Keratinocyte (primary cell): ENCODE measurements at regions not wholly inside any gene's neighbourhood (a gene's known extent, or its start where the extent isn't known, plus 50 kb on each side); places are given as distances from the start of the nearest gene placed in this dataset.

Experiments
- DNase-seq: peaks from one replicate; pipeline ENCODE4 v3.0.0-alpha.2; 2011; ENCODE audit warnings: low read depth, missing footprints, low spot score
- FAIRE-seq: peaks from 2 replicates; lab custom pipeline; 2011; peaks lifted over from hg19 to GRCh38; lab: Jason Lieb, UNC
- H2AFZ ChIP-seq: 2 replicates; pipeline ENCODE4 v1.6.0; 2012; ENCODE audit warnings: low read length, control low read depth, inconsistent platforms; ENCODE audit not compliant: control insufficient read depth
- H3K27ac ChIP-seq: 2 replicates; pipeline ENCODE4 v1.5.1; 2011; ENCODE audit warnings: low read length; ENCODE audit not compliant: control insufficient read depth, insufficient read depth
- H3K27me3 ChIP-seq: 3 replicates; pipeline ENCODE4 v1.6.0; 2011; ENCODE audit warnings: low read length; ENCODE audit not compliant: control insufficient read depth, insufficient read depth; ENCODE audit errors: extremely low read depth
- H3K36me3 ChIP-seq, 2 experiments: 2 replicates in 1 of 2; 3 replicates in 1 of 2; pipeline ENCODE4 v1.5.1; 2011; ENCODE audit warnings: low read length in 2 of 2, mild to moderate bottlenecking in 1 of 2; ENCODE audit not compliant: control insufficient read depth in 2 of 2, insufficient read depth in 2 of 2; ENCODE audit errors: extremely low read depth in 1 of 2
- H3K4me1 ChIP-seq: 3 replicates; pipeline ENCODE4 v1.5.1; 2011; ENCODE audit warnings: low read length; ENCODE audit not compliant: control insufficient read depth, insufficient read depth; ENCODE audit errors: extremely low read depth
- H3K4me2 ChIP-seq: 3 replicates; pipeline ENCODE4 v1.6.0; 2011; ENCODE audit warnings: low read depth, low read length; ENCODE audit not compliant: control insufficient read depth, insufficient read depth; ENCODE audit errors: extremely low read depth
- H3K4me3 ChIP-seq, 3 experiments: fragments of 200-600 bp in 1 of 3; sonication (generic) in 1 of 3; 2 replicates in 2 of 3; 3 replicates in 1 of 3; pipeline ENCODE4 v1.5.1; 2011 to 2016; ENCODE audit warnings: low read length in 3 of 3, mild to moderate bottlenecking in 3 of 3, control low read depth in 2 of 3, inconsistent platforms in 1 of 3, low read depth in 1 of 3, mixed read lengths in 1 of 3, mixed run types in 1 of 3, moderate library complexity in 1 of 3; ENCODE audit not compliant: control insufficient read depth in 2 of 3, insufficient read depth in 2 of 3; ENCODE audit errors: extremely low read depth in 1 of 3
- H3K79me2 ChIP-seq: 2 replicates; pipeline ENCODE4 v1.6.0; 2012; ENCODE audit warnings: low read length; ENCODE audit not compliant: control insufficient read depth, insufficient read depth
- H3K9ac ChIP-seq: 3 replicates; pipeline ENCODE4 v1.6.0; 2011; ENCODE audit warnings: low read length; ENCODE audit not compliant: control insufficient read depth, insufficient read depth; ENCODE audit errors: extremely low read depth
- H3K9me1 ChIP-seq: 3 replicates; pipeline ENCODE4 v1.6.0; 2011; ENCODE audit warnings: low read length; ENCODE audit not compliant: control insufficient read depth, insufficient read depth; ENCODE audit errors: extremely low read depth
- H3K9me3 ChIP-seq: 2 replicates; pipeline ENCODE4 v1.5.1; 2012; ENCODE audit warnings: low read depth, low read length; ENCODE audit not compliant: control insufficient read depth
- H4K20me1 ChIP-seq: 3 replicates; pipeline ENCODE4 v1.6.0; 2011; ENCODE audit warnings: low read length; ENCODE audit not compliant: control insufficient read depth, insufficient read depth; ENCODE audit errors: extremely low read depth
- CTCF ChIP-seq, 3 experiments: IDR thresholded peaks in 1 of 3; conservative IDR thresholded peaks in 1 of 3; optimal IDR thresholded peaks in 1 of 3; 2 replicates in 2 of 3; 3 replicates in 1 of 3; pipeline versions ENCODE3 to v1.5.1; 2011; ENCODE audit warnings: low read length in 3 of 3, mild to moderate bottlenecking in 3 of 3, moderate library complexity in 2 of 3, control low read depth in 1 of 3, inconsistent platforms in 1 of 3; ENCODE audit not compliant: insufficient read depth in 2 of 3; ENCODE audit errors: extremely low read depth in 1 of 3
- EZH2 ChIP-seq: IDR thresholded peaks from one replicate; pipeline ENCODE4 v1.6.1; 2012; ENCODE audit warnings: inconsistent platforms, mild to moderate bottlenecking, low read length, moderate library complexity
- dilution Hi-C: fragments of 300-500 bp; cut with MboI; formaldehyde crosslinking; loops from one replicate; pipeline ENCODE4 v1.7.0; 2020; ENCODE audit warnings: low sequenced_read_pairs; ENCODE audit not compliant: extremely low pct_ligation_motif_present

GRCh38 chr6:23661549-23661948, 464.5 kb upstream of the NRSN1 start:
- H3K27me3 ChIP-seq: no peaks in the 10 kb centered on the region
- no peak overlapping the region for H3K9ac ChIP-seq
- TF ChIP-seq EZH2 (no peak), CTCF (optimal IDR thresholded peaks at IDR 0.05 in 1 of 3, IDR thresholded peaks at IDR 0.05 in 1 of 3, conservative IDR thresholded peaks at IDR 0.05 in 1 of 3; ENCODE audit: extremely low read depth in 1 of 3, insufficient read depth in 2 of 3, low read length in 3 of 3) (no peak)
- H3K79me2 ChIP-seq: no peaks in the 10 kb centered on the region
- H4K20me1 ChIP-seq: no peaks in the 10 kb centered on the region
- no peak overlapping the region for H3K4me3 ChIP-seq
- H3K4me2 ChIP-seq: no peak overlapping the region
- dilution Hi-C loops: no loop called here
- no peak for FAIRE-seq
- no peaks in the 10 kb centered on the region for H3K36me3 ChIP-seq
- no peak for DNase-seq
- no peak overlapping the region for H3K27ac ChIP-seq
- H3K9me3 ChIP-seq: no peaks in the 10 kb centered on the region
- no peaks in the 10 kb centered on the region for H3K9me1 ChIP-seq
- H3K4me1 ChIP-seq: no peaks in the 10 kb centered on the region
- H2AFZ ChIP-seq: no peak overlapping the region

- H3K9me1 ChIP-seq: no peaks in the 10 kb centered on the region
- TF ChIP-seq CTCF (optimal IDR thresholded peaks at IDR 0.05 in 1 of 3, IDR thresholded peaks at IDR 0.05 in 1 of 3, conservative IDR thresholded peaks at IDR 0.05 in 1 of 3; ENCODE audit: extremely low read depth in 1 of 3, insufficient read depth in 2 of 3, low read length in 3 of 3) (no peak), EZH2 (no peak)
- dilution Hi-C loops: no loop called here
- H4K20me1 ChIP-seq: no peaks in the 10 kb centered on the region
- FAIRE-seq: no peak
- H3K9ac ChIP-seq: no peak overlapping the region
- no peaks in the 10 kb centered on the region for H3K27me3 ChIP-seq
- no peak overlapping the region for H2AFZ ChIP-seq
- H3K4me1 ChIP-seq: no peaks in the 10 kb centered on the region
- no peaks in the 10 kb centered on the region for H3K9me3 ChIP-seq
- H3K4me3 ChIP-seq: no peak overlapping the region
- H3K79me2 ChIP-seq: no peaks in the 10 kb centered on the region
- DNase-seq: no peak
- H3K4me2 ChIP-seq: no peak overlapping the region
- no peak overlapping the region for H3K27ac ChIP-seq
- no peaks in the 10 kb centered on the region for H3K36me3 ChIP-seq
These were observed 462.9 kb upstream of the NRSN1 start for GRCh38 chr6:23663096-23663495.
